PC-3 (cell line): ENCODE measurements at regions not wholly inside any gene's neighbourhood (a gene's known extent, or its start where the extent isn't known, plus 50 kb on each side); places are given as distances from the start of the nearest gene placed in this dataset.

Source experiments
- ATAC-seq: fragments of 200-7000 bp; cut with Tn5 transposase; 2 replicates; pipeline ENCODE4 v1.9.1; 2020; ENCODE audit warnings: mild to moderate bottlenecking, moderate library complexity
- BruUV-seq: library from RNA; stranded (reverse); fragments of 400-500 nt; replicated peaks from 2 replicates; lab custom pipeline; 2021; lab: Mats Ljungman, UMichigan
- CTCF ChIA-PET: fragments of 300-600 bp; sonication (Branson Sonifier 250); formaldehyde crosslinking; loops from one replicate; lab custom pipeline; 2022; ENCODE audit warnings: antibody characterized with exemption; lab: Charles Lee
- POLR2A ChIA-PET: fragments of 300-600 bp; sonication (Branson Sonifier 250); formaldehyde crosslinking; loops from one replicate; lab custom pipeline; 2022; ENCODE audit warnings: antibody characterized with exemption; ENCODE audit not compliant: unreplicated experiment; lab: Charles Lee
- DNase-seq: peaks from one replicate; pipeline ENCODE4 v3.0.0-alpha.2; 2015
- H2AFZ ChIP-seq: fragments of 300-600 bp; sonication (generic); 2 replicates; pipeline ENCODE4 v1.6.0; 2016; ENCODE audit warnings: antibody characterized with exemption, low read length
- H3F3A ChIP-seq: fragments of 300-600 bp; sonication (generic); one replicate; pipeline ENCODE4 v1.6.0; 2017; ENCODE audit warnings: antibody characterized with exemption, low read length, control low read depth, mild to moderate bottlenecking; ENCODE audit not compliant: unreplicated experiment
- H3K27ac ChIP-seq: fragments of 300-600 bp; sonication (generic); 2 replicates; pipeline ENCODE4 v1.5.1; 2016; ENCODE audit warnings: mild to moderate bottlenecking, low read length
- H3K27me3 ChIP-seq: fragments of 300-600 bp; sonication (generic); 2 replicates; pipeline ENCODE4 v1.6.1; 2016; ENCODE audit warnings: low read length, mixed read lengths
- H3K36me3 ChIP-seq: fragments of 300-600 bp; sonication (generic); 2 replicates; pipeline ENCODE4 v1.6.1; 2016; ENCODE audit warnings: low read depth, mixed run types, low read length, mixed read lengths
- H3K4me1 ChIP-seq: fragments of 300-600 bp; sonication (generic); 2 replicates; pipeline ENCODE4 v1.5.1; 2016; ENCODE audit warnings: low read length; ENCODE audit not compliant: insufficient read depth
- H3K4me2 ChIP-seq: fragments of 300-600 bp; sonication (generic); 2 replicates; pipeline ENCODE4 v1.6.0; 2016; ENCODE audit warnings: low read length
- H3K4me3 ChIP-seq: fragments of 300-600 bp; sonication (generic); 2 replicates; pipeline ENCODE4 v1.5.1; 2016; ENCODE audit warnings: mild to moderate bottlenecking, low read length, mixed read lengths
- H3K79me2 ChIP-seq: fragments of 300-600 bp; sonication (generic); 2 replicates; pipeline ENCODE4 v1.6.1; 2017; ENCODE audit warnings: low read length, mixed read lengths
- H3K9ac ChIP-seq: fragments of 300-600 bp; sonication (generic); 2 replicates; pipeline ENCODE4 v1.6.0; 2016; ENCODE audit warnings: mild to moderate bottlenecking, low read length
- H3K9me2 ChIP-seq: fragments of 300-600 bp; sonication (generic); replicated peaks from 2 replicates; pipeline ENCODE4 v1.6.1; 2016; ENCODE audit warnings: mixed run types, low read length, mixed read lengths
- H3K9me3 ChIP-seq: fragments of 300-600 bp; sonication (generic); 2 replicates; pipeline ENCODE4 v1.6.1; 2016; ENCODE audit warnings: low read length, mixed read lengths
- H4K20me1 ChIP-seq: fragments of 300-600 bp; sonication (generic); 2 replicates; pipeline ENCODE4 v1.6.1; 2016; ENCODE audit warnings: low read length, mixed read lengths
- CTCF ChIP-seq: fragments of 300-600 bp; sonication (generic); conservative IDR thresholded peaks from 2 replicates; pipeline ENCODE4 v1.5.1; 2017; ENCODE audit warnings: antibody characterized with exemption, low read depth, mild to moderate bottlenecking, low read length
- EZH2 ChIP-seq: fragments of 300-600 bp; sonication (generic); IDR thresholded peaks from one replicate; pipeline ENCODE4 v1.6.1; 2017; ENCODE audit warnings: antibody characterized with exemption, mild to moderate bottlenecking, low read length; ENCODE audit not compliant: unreplicated experiment
- EZH2phosphoT487 ChIP-seq: fragments of 300-600 bp; sonication (generic); IDR thresholded peaks from 2 replicates; pipeline ENCODE4 v1.6.1; 2018; ENCODE audit warnings: mild to moderate bottlenecking, antibody characterized with exemption, low read length, borderline replicate concordance
- intact Hi-C: fragments of 100-400 bp; cut with micrococcal nuclease; formaldehyde crosslinking; loops from 2 replicates; pipeline ENCODE4 v1.9.0; 2023

DNA sequence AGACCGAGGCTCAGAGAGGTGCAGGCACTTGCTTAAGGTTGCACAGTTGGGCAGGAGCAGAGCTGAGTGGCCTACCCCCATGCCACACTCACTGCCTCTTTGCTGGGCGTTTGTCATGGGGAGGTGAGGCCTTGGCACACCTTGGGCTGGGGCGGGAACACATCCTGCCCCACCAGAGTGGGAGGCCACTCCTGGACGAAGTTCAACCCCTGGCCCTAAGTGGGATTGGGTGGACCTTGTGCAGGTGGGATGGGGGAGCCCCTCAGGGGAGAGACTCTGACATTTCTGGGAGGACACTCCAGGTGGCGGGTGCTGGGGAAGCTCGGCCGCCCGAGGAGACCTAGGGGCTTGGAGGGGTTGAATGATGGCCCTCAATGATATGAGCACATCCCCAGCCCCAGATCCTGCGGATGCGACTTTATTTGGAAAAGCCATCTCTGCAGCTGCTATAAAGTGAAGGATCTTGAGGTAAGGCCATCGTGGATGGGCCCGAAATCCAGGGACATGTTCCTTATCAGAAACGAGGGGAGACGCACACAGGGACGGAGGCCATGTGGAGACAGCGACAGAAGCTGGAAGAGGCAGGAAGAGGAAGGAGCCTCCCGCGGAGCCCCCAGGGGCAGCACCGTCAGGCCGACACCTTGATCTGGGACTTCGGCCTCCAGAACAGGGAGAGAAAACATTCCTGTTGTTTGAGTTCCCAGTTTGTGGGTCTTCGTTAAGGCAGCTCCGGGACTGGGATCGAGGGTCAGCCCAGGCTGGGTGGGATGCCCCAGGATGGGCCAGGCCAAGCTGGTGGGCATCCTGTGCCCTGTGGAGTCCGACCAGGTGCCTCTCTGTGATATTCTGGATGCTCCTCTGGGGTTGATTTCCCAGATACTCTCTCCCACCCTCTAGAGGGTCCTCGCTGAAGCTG is 111.6 kb upstream of the LRPAP1 start:
- no peak for ATAC-seq
- TF ChIP-seq EZH2 = no peak
- TF ChIP-seq EZH2phosphoT487 = no peak
- TF ChIP-seq CTCF = no peak

GRCh38 chr4:3642806-3643517 is 110.7 kb upstream of the LRPAP1 start:
- no peaks in the 10 kb centered on the region for H4K20me1 ChIP-seq
- POLR2A ChIA-PET = no interaction called here
- CTCF ChIA-PET = no interaction called here
- no peaks in the 10 kb centered on the region for H3K9me3 ChIP-seq
- H3K36me3 ChIP-seq = no peaks in the 10 kb centered on the region
- no peak for ATAC-seq
- no peak overlapping the region for H3K9ac ChIP-seq
- no peak for DNase-seq
- H3K27me3 ChIP-seq = peaks cover 26% of the 10 kb centered on the region
- no TSS peak for BruUV-seq
- H2AFZ ChIP-seq = no peak overlapping the region
- no peak overlapping the region for H3K4me3 ChIP-seq
- no peaks in the 10 kb centered on the region for H3K79me2 ChIP-seq
- no peak overlapping the region for H3K4me2 ChIP-seq
- no peak overlapping the region for H3K27ac ChIP-seq
- intact Hi-C loops = no loop called here
- H3K4me1 ChIP-seq = peaks cover 7% of the 10 kb centered on the region
- TF ChIP-seq EZH2phosphoT487 = no peak
- TF ChIP-seq CTCF = no peak
- no peak for TF ChIP-seq EZH2
- no peaks in the 10 kb centered on the region for H3K9me2 ChIP-seq
- H3F3A ChIP-seq = no peaks in the 10 kb centered on the region

More for the DNA sequence above, 111.6 kb upstream of the LRPAP1 start:
- H3K27me3 ChIP-seq = peaks cover 20% of the 10 kb centered on the region
- H3K36me3 ChIP-seq = no peaks in the 10 kb centered on the region
- H4K20me1 ChIP-seq = no peaks in the 10 kb centered on the region
- H3K4me3 ChIP-seq = no peak overlapping the region
- H2AFZ ChIP-seq = no peak overlapping the region
- no peaks in the 10 kb centered on the region for H3K9me2 ChIP-seq
- POLR2A ChIA-PET = no interaction called here
- DNase-seq = no peak
- H3K79me2 ChIP-seq = no peaks in the 10 kb centered on the region
- CTCF ChIA-PET = no interaction called here
- intact Hi-C loops = no loop called here
- peaks cover 7% of the 10 kb centered on the region for H3K4me1 ChIP-seq
- H3K4me2 ChIP-seq = no peak overlapping the region
- BruUV-seq = no TSS peak
- H3K9ac ChIP-seq = no peak overlapping the region
- no peak overlapping the region for H3K27ac ChIP-seq
- no peaks in the 10 kb centered on the region for H3K9me3 ChIP-seq
- H3F3A ChIP-seq = no peaks in the 10 kb centered on the region
